Progenitor cell of endocrine pancreas (in vitro differentiated cells): ENCODE measurements at regions not wholly inside any gene's neighbourhood (a gene's known extent, or its start where the extent isn't known, plus 50 kb on each side); places are given as distances from the start of the nearest gene placed in this dataset.

Experiments used
- DNase-seq: peaks from one replicate; pipeline ENCODE4 v3.0.0; 2021; ENCODE audit warnings: low spot score; ENCODE audit not compliant: unreplicated experiment
- H3K27ac Mint-ChIP-seq: 2 replicates; pipeline ENCODE4 v1.8.0; 2021; ENCODE audit warnings: mild to moderate bottlenecking, moderate library complexity, mixed read lengths
- H3K27me3 Mint-ChIP-seq: 2 replicates; pipeline ENCODE4 v1.8.0; 2021; ENCODE audit warnings: mixed read lengths
- H3K36me3 Mint-ChIP-seq: 2 replicates; pipeline ENCODE4 v1.8.0; 2022; ENCODE audit warnings: mixed read lengths; ENCODE audit not compliant: insufficient read depth
- H3K4me1 Mint-ChIP-seq: 2 replicates; pipeline ENCODE4 v1.8.0; 2021; ENCODE audit warnings: low read depth, mixed read lengths
- H3K4me3 Mint-ChIP-seq: 2 replicates; pipeline ENCODE4 v1.8.0; 2021; ENCODE audit warnings: low read depth, mild to moderate bottlenecking, moderate library complexity, mixed read lengths
- H3K9me3 Mint-ChIP-seq: 2 replicates; pipeline ENCODE4 v1.8.0; 2021; ENCODE audit warnings: low read depth, mixed read lengths
- TF ChIP-seq, protein P1 (sequence below): fragments of 200-600 bp; sonication (generic); IDR thresholded peaks from one replicate; pipeline ENCODE4 v1.5.0; 2021; ENCODE audit warnings: antibody characterized with exemption, mild to moderate bottlenecking; ENCODE audit not compliant: unreplicated experiment

DNA sequence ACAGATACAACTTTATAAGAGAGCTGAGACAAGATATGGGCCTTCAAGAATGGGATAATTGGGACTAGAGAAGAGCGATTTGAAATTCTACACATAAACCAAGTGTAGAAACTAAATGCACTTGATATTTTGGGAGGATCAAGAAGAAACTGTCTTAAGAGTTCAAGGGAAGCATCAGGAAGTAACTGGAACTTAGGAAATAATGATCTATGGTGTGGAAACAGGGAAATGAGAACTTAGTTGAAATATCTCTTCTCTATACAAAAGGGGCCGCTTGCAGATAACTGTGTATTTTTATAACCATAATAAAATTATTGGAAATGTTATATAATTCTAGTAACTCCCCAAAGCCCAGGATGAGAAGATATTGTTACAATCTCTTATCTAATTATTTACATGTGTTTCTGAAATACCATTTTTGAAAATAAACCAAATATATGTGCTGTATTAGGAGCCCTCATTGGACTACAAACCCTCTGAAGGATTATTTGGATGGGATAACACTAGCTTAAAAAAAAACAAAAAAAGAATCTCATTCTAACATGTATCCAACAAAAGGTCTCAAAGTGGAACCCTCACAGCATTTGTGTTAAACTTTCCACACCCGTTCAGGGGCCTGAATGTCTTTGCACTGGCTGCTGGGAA is 84.7 kb upstream of the FLRT2 start:
- Mint-ChIP-seq H3K4me1 (peaks cover 18% of the 10 kb centered on the region), H3K9me3 (peaks cover 3% of the 10 kb centered on the region), H3K27ac (no peak overlapping the region), H3K36me3 (peaks cover 6% of the 10 kb centered on the region), H3K4me3 (no peak overlapping the region), H3K27me3 (no peaks in the 10 kb centered on the region)
- TF ChIP-seq, protein P1, sequence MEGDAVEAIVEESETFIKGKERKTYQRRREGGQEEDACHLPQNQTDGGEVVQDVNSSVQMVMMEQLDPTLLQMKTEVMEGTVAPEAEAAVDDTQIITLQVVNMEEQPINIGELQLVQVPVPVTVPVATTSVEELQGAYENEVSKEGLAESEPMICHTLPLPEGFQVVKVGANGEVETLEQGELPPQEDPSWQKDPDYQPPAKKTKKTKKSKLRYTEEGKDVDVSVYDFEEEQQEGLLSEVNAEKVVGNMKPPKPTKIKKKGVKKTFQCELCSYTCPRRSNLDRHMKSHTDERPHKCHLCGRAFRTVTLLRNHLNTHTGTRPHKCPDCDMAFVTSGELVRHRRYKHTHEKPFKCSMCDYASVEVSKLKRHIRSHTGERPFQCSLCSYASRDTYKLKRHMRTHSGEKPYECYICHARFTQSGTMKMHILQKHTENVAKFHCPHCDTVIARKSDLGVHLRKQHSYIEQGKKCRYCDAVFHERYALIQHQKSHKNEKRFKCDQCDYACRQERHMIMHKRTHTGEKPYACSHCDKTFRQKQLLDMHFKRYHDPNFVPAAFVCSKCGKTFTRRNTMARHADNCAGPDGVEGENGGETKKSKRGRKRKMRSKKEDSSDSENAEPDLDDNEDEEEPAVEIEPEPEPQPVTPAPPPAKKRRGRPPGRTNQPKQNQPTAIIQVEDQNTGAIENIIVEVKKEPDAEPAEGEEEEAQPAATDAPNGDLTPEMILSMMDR = no peak
- DNase-seq = no peak

GRCh38 chr14:85447883-85448282 is 82.1 kb upstream of the FLRT2 start:
- H3K9me3 Mint-ChIP-seq = no peaks in the 10 kb centered on the region
- DNase-seq = no peak
- no peak overlapping the region for H3K27ac Mint-ChIP-seq
- peaks cover 6% of the 10 kb centered on the region for H3K36me3 Mint-ChIP-seq
- TF ChIP-seq, protein P1 = no peak
- H3K4me3 Mint-ChIP-seq = no peak overlapping the region
- no peaks in the 10 kb centered on the region for H3K27me3 Mint-ChIP-seq
- peaks cover 16% of the 10 kb centered on the region for H3K4me1 Mint-ChIP-seq

GRCh38 chr14:85451421-85451820 is 78.5 kb upstream of the FLRT2 start:
- Mint-ChIP-seq H3K36me3 (peaks cover 6% of the 10 kb centered on the region), H3K27me3 (no peaks in the 10 kb centered on the region), H3K27ac (peak overlapping the region; percentile 4), H3K9me3 (no peaks in the 10 kb centered on the region), H3K4me1 (peaks cover 27% of the 10 kb centered on the region), H3K4me3 (no peak overlapping the region)
- DNase-seq = no peak
- TF ChIP-seq, protein P1 = no peak

DNA sequence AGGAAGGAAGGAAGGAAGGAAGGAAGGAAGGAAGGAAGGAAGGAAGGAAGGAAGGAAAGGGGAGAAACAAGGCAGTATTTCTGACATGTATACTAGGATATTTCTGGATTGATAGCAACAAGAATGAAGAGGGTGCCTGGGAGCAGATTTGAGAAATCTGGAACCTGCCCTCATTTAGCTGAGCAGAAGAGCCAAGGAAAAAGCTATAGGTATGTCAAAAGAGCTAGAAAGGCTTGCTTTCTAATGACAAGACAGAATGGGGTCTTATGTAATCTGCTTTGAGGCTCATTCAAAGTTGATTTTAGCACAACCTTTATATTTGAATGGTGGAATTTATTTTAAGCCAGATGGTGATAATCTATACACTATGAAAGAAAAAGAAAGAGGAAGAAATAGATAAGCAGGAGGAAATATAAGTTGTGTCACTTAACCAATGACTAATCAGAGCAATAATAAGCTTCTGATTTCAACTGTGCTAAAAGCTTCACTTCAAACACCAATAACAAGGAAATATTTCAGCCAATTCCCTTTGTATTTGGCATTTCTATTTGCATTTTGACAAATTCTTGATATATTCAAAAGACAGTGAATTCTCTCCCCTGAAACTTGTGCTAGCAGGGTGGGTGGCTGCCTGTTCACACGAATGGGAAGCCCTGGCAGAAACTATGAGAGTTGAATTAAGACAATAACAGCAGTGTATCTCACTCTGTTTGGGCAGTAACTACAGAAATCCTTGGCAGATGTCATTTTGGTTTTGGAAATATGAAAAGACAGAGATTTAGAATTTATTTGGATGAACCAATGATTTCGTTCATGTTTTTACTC is 76.3 kb upstream of the FLRT2 start:
- Mint-ChIP-seq H3K4me1 (peaks cover 32% of the 10 kb centered on the region), H3K27ac (peak overlapping the region; percentile 65), H3K36me3 (peaks cover 6% of the 10 kb centered on the region), H3K27me3 (no peaks in the 10 kb centered on the region), H3K9me3 (peaks cover 3% of the 10 kb centered on the region), H3K4me3 (no peak overlapping the region)
- TF ChIP-seq, protein P1 = no peak
- DNase-seq = no peak

- DNase-seq = no peak
- peaks cover 6% of the 10 kb centered on the region for H3K36me3 Mint-ChIP-seq
- H3K4me3 Mint-ChIP-seq = peak overlapping the region; percentile 11
- peaks cover 36% of the 10 kb centered on the region for H3K4me1 Mint-ChIP-seq
- H3K27ac Mint-ChIP-seq = peak overlapping the region; percentile 86
- no peaks in the 10 kb centered on the region for H3K27me3 Mint-ChIP-seq
- H3K9me3 Mint-ChIP-seq = peaks cover 3% of the 10 kb centered on the region
- TF ChIP-seq, protein P1 = no peak
Observed at GRCh38 chr14:85454226-85454813, 75.6 kb upstream of the FLRT2 start.
